ENCODE measurements at regions not wholly inside any gene's neighbourhood (a gene's known extent, or its start where the extent isn't known, plus 50 kb on each side); places are given as distances from the start of the nearest gene placed in this dataset.

DNA sequence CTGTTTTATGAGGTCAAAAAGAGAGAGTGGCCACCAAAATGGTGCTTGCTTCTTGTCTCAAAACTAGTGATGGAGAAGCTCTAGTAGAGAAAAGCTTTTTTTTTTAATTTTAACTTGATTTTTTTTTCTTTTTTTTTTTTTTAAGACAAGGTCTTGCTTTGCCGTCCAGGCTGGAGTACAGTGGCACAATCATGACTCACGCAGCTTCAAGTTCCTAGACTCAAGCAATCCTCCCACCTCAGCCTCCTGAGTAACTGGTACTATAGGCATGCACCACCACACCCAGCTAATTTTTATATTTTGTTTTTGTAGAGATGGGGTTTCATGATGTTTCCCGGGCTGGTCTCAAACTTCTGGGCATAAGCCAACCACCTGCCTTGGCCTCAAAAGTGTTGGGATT is 279.0 kb downstream of the TBC1D4 start:
- TF ChIP-seq, protein P1, sequence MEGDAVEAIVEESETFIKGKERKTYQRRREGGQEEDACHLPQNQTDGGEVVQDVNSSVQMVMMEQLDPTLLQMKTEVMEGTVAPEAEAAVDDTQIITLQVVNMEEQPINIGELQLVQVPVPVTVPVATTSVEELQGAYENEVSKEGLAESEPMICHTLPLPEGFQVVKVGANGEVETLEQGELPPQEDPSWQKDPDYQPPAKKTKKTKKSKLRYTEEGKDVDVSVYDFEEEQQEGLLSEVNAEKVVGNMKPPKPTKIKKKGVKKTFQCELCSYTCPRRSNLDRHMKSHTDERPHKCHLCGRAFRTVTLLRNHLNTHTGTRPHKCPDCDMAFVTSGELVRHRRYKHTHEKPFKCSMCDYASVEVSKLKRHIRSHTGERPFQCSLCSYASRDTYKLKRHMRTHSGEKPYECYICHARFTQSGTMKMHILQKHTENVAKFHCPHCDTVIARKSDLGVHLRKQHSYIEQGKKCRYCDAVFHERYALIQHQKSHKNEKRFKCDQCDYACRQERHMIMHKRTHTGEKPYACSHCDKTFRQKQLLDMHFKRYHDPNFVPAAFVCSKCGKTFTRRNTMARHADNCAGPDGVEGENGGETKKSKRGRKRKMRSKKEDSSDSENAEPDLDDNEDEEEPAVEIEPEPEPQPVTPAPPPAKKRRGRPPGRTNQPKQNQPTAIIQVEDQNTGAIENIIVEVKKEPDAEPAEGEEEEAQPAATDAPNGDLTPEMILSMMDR (IDR thresholded peaks at IDR 0.05; ENCODE audit: low read depth, low read length, poor library complexity, severe bottlenecking): no peak
- no peak for TF ChIP-seq EZH2phosphoT487 (IDR thresholded peaks at IDR 0.05; ENCODE audit: borderline replicate concordance, low read length)
